HG03460 (cell line): ENCODE measurements at regions not wholly inside any gene's neighbourhood (a gene's known extent, or its start where the extent isn't known, plus 50 kb on each side); places are given as distances from the start of the nearest gene placed in this dataset.
"Not testable (repeated sequence)": the region's sequence is repeated elsewhere in the genome, so short reads cannot be mapped to it uniquely, and the experiment has no call there.

ENCODE experiments used
- ATAC-seq: cut with Tn5 transposase; IDR thresholded peaks from one replicate; pipeline ENCODE4 v1.9.1; 2021; ENCODE audit not compliant: unreplicated experiment

GRCh38 chr5:62077823-62078550 lies 228.0 kb upstream of the KIF2A start:
- ATAC-seq: no peak

- ATAC-seq: no peak
Observed at GRCh38 chr5:62082370-62082801, 223.6 kb upstream of the KIF2A start.

- no peak for ATAC-seq
Observed at GRCh38 chr5:62083247-62083646, 222.8 kb upstream of the KIF2A start.

- no peak for ATAC-seq
Observed at GRCh38 chr5:62083661-62084060, 222.3 kb upstream of the KIF2A start.

- no peak for ATAC-seq
Observed at GRCh38 chr5:62084391-62084790, 221.6 kb upstream of the KIF2A start.

- ATAC-seq: no peak
Observed at GRCh38 chr5:62090953-62091352, 215.1 kb upstream of the KIF2A start.

- ATAC-seq: no peak
Observed at GRCh38 chr5:62093411-62093810, 212.6 kb upstream of the KIF2A start.

GRCh38 chr5:62093976-62094375 lies 212.0 kb upstream of the KIF2A start:
- ATAC-seq: no peak

GRCh38 chr5:62097361-62097760 lies 208.6 kb upstream of the KIF2A start:
- no peak for ATAC-seq

GRCh38 chr5:62100201-62100600 lies 205.8 kb upstream of the KIF2A start:
- no peak for ATAC-seq

- not testable (repeated sequence) for ATAC-seq
Observed at GRCh38 chr5:62103863-62104262, 202.1 kb upstream of the KIF2A start.

- ATAC-seq: no peak
Observed at GRCh38 chr5:62111428-62111827, 194.6 kb upstream of the KIF2A start.

- no peak for ATAC-seq
Observed at GRCh38 chr5:62112689-62113228, 193.2 kb upstream of the KIF2A start.

- ATAC-seq: no peak
Observed at GRCh38 chr5:62115014-62115413, 191.0 kb upstream of the KIF2A start.

GRCh38 chr5:62124266-62124665 lies 181.7 kb upstream of the KIF2A start:
- no peak for ATAC-seq

- ATAC-seq: no peak
Observed at GRCh38 chr5:62126090-62126489, 179.9 kb upstream of the KIF2A start.

GRCh38 chr5:62127098-62127736 lies 178.8 kb upstream of the KIF2A start:
- no peak for ATAC-seq

- no peak for ATAC-seq
Observed at GRCh38 chr5:62130107-62130506, 175.9 kb upstream of the KIF2A start.

- ATAC-seq: no peak
Observed at GRCh38 chr5:62132276-62132675, 173.7 kb upstream of the KIF2A start.

GRCh38 chr5:62133426-62133825 lies 172.6 kb upstream of the KIF2A start:
- no peak for ATAC-seq

- ATAC-seq: no peak
Observed at GRCh38 chr5:62134811-62135210, 171.2 kb upstream of the KIF2A start.

GRCh38 chr5:62137628-62138027 lies 168.4 kb upstream of the KIF2A start:
- no peak for ATAC-seq
